Coronary artery (tissue), 2 donors: ENCODE measurements at regions not wholly inside any gene's neighbourhood (a gene's known extent, or its start where the extent isn't known, plus 50 kb on each side); places are given as distances from the start of the nearest gene placed in this dataset.
"Not testable (repeated sequence)": the region's sequence is repeated elsewhere in the genome, so short reads cannot be mapped to it uniquely, and the experiment has no call there.

ENCODE experiments used
- DNase-seq: peaks from one replicate; pipeline ENCODE4 v3.0.0-alpha.2; 2017; ENCODE audit warnings: low spot score
- H3K27ac ChIP-seq, 2 donors: fragments of 200-600 bp; sonication (generic); one replicate each; pipeline ENCODE4 v1.5.1; 2016 to 2019
- H3K4me3 ChIP-seq: fragments of 200-600 bp; sonication (generic); 2 replicates; pipeline ENCODE4 v1.5.1; 2016; ENCODE audit warnings: mild to moderate bottlenecking, moderate library complexity
- CTCF ChIP-seq: fragments of 200-600 bp; sonication (generic); IDR thresholded peaks from one replicate; pipeline ENCODE4 v1.5.1; 2019; ENCODE audit warnings: antibody characterized with exemption

GRCh38 chr6:168851460-168852375 lies 401.9 kb downstream of the THBS2 start:
- Histone ChIP-seq H3K27ac (no peak overlapping the region), H3K4me3 (peak overlapping the region; percentile 67)
- TF ChIP-seq CTCF = no peak
- DNase-seq = no peak

- not testable (repeated sequence) for H3K27ac ChIP-seq, H3K4me3 ChIP-seq, DNase-seq
These were observed 403.5 kb downstream of the THBS2 start for GRCh38 chr6:168850027-168850736.

- DNase-seq = no peak
- Histone ChIP-seq H3K4me3 (no peak overlapping the region), H3K27ac (no peak overlapping the region)
- TF ChIP-seq CTCF = no peak
These were observed 404.2 kb downstream of the THBS2 start for GRCh38 chr6:168849459-168849858.

GRCh38 chr6:168848797-168849196 lies 404.8 kb downstream of the THBS2 start:
- Histone ChIP-seq H3K4me3 (no peak overlapping the region), H3K27ac (no peak overlapping the region)
- no peak for TF ChIP-seq CTCF
- no peak for DNase-seq

- no peak for TF ChIP-seq CTCF
- no peak overlapping the region for H3K27ac ChIP-seq
These were observed 404.0 kb downstream of the SMOC2 start for GRCh38 chr6:168844821-168845609.

GRCh38 chr6:168842632-168843212 lies 401.7 kb downstream of the SMOC2 start:
- not testable (repeated sequence) for H3K4me3 ChIP-seq, DNase-seq, H3K27ac ChIP-seq

More at GRCh38 chr6:168844821-168845609, 404.0 kb downstream of the SMOC2 start:
- no peak for DNase-seq
- no peak overlapping the region for H3K4me3 ChIP-seq

- Histone ChIP-seq H3K27ac (no peak overlapping the region), H3K4me3 (no peak overlapping the region)
- no peak for DNase-seq
- TF ChIP-seq CTCF = no peak
These were observed 400.8 kb downstream of the SMOC2 start for GRCh38 chr6:168841609-168842278.

GRCh38 chr6:168840932-168841331 lies 399.9 kb downstream of the SMOC2 start:
- not testable (repeated sequence) for DNase-seq, H3K4me3 ChIP-seq, H3K27ac ChIP-seq

GRCh38 chr6:168840299-168840698 lies 399.3 kb downstream of the SMOC2 start:
- not testable (repeated sequence) for DNase-seq, H3K27ac ChIP-seq, H3K4me3 ChIP-seq
